ENCODE measurements at regions not wholly inside any gene's neighbourhood (a gene's known extent, or its start where the extent isn't known, plus 50 kb on each side); places are given as distances from the start of the nearest gene placed in this dataset.

- no peak overlapping the region for H3K27ac ChIP-seq (ENCODE audit: low read depth, low read length)
- WGBS (ENCODE audit: extremely low coverage, insufficient coverage, insufficient read length): no CpG with 5 or more reads among the region's 4 CpGs
Observed at GRCh38 chr4:85381968-85382367, 93.0 kb upstream of the ARHGAP24 start.

GRCh38 chr4:85391071-85391470, 83.9 kb upstream of the ARHGAP24 start:
- WGBS (ENCODE audit: extremely low coverage, insufficient coverage, insufficient read length): no CpG with 5 or more reads among the region's 1 CpG

More at GRCh38 chr4:85381968-85382367, 93.0 kb upstream of the ARHGAP24 start:
- H3K79me2 ChIP-seq (ENCODE audit: control insufficient read depth, insufficient read depth, low read length, poor library complexity): no peaks in the 10 kb centered on the region
- no peak overlapping the region for H3K4ac ChIP-seq (ENCODE audit: low read depth, low read length)
- no peak overlapping the region for H2BK5ac ChIP-seq (ENCODE audit: low read depth, low read length, poor library complexity)
- H2AK5ac ChIP-seq (ENCODE audit: low read length): no peak overlapping the region
- no peak overlapping the region for H3K23ac ChIP-seq (ENCODE audit: low read length)
- H3K9ac ChIP-seq (ENCODE audit: low read length): no peak overlapping the region
- no peaks in the 10 kb centered on the region for H3K36me3 ChIP-seq (ENCODE audit: control insufficient read depth in 1 of 2, insufficient read depth in 2 of 2, low read length in 2 of 2)
- H2BK12ac ChIP-seq (ENCODE audit: low read length): no peak overlapping the region
- no peak for DNase-seq
- H2AFZ ChIP-seq (ENCODE audit: insufficient read depth, low read length, poor library complexity): no peak overlapping the region
- H3K18ac ChIP-seq (ENCODE audit: low read length): no peak overlapping the region
- H3K4me1 ChIP-seq (ENCODE audit: control insufficient read depth in 1 of 2, insufficient read depth in 2 of 2, low read length in 2 of 2): no peaks in the 10 kb centered on the region
- no peak overlapping the region for H3K14ac ChIP-seq (ENCODE audit: low read length)
- H3K79me1 ChIP-seq (ENCODE audit: low read length): no peaks in the 10 kb centered on the region
- no peak overlapping the region for H2BK120ac ChIP-seq (ENCODE audit: insufficient read depth, low read length, poor library complexity)
- H3K27me3 ChIP-seq (ENCODE audit: insufficient read depth, low read length): no peaks in the 10 kb centered on the region
- H3K4me3 ChIP-seq (ENCODE audit: low read depth, low read length): no peak overlapping the region
- no peaks in the 10 kb centered on the region for H3K9me3 ChIP-seq (ENCODE audit: insufficient read depth, low read depth, low read length)
- no peak overlapping the region for H3K4me2 ChIP-seq (ENCODE audit: low read length)
- H4K91ac ChIP-seq (ENCODE audit: low read depth, low read length): no peak overlapping the region
- H4K12ac ChIP-seq (ENCODE audit: low read depth, low read length): no peak overlapping the region
- no peak overlapping the region for H4K8ac ChIP-seq (ENCODE audit: low read depth, low read length)

GRCh38 chr4:85391589-85392410, 83.2 kb upstream of the ARHGAP24 start:
- Histone ChIP-seq H3K27me3 (ENCODE audit: insufficient read depth, low read length) (no peaks in the 10 kb centered on the region), H3K79me1 (ENCODE audit: low read length) (no peaks in the 10 kb centered on the region), H2BK5ac (ENCODE audit: low read depth, low read length, poor library complexity) (no peak overlapping the region), H2AFZ (ENCODE audit: insufficient read depth, low read length, poor library complexity) (no peak overlapping the region), H2BK12ac (ENCODE audit: low read length) (no peak overlapping the region), H3K4ac (ENCODE audit: low read depth, low read length) (no peak overlapping the region), H4K91ac (ENCODE audit: low read depth, low read length) (no peak overlapping the region), H4K8ac (ENCODE audit: low read depth, low read length) (no peak overlapping the region), H3K23ac (ENCODE audit: low read length) (no peak overlapping the region), H3K9me3 (ENCODE audit: insufficient read depth, low read depth, low read length) (no peaks in the 10 kb centered on the region), H3K36me3 (ENCODE audit: control insufficient read depth in 1 of 2, insufficient read depth in 2 of 2, low read length in 2 of 2) (no peaks in the 10 kb centered on the region), H4K12ac (ENCODE audit: low read depth, low read length) (no peak overlapping the region), H3K4me1 (ENCODE audit: control insufficient read depth in 1 of 2, insufficient read depth in 2 of 2, low read length in 2 of 2) (no peaks in the 10 kb centered on the region), H3K9ac (ENCODE audit: low read length) (no peak overlapping the region), H3K4me2 (ENCODE audit: low read length) (no peak overlapping the region), H3K79me2 (ENCODE audit: control insufficient read depth, insufficient read depth, low read length, poor library complexity) (no peaks in the 10 kb centered on the region), H3K14ac (ENCODE audit: low read length) (no peak overlapping the region), H3K27ac (ENCODE audit: low read depth, low read length) (no peak overlapping the region), H2AK5ac (ENCODE audit: low read length) (no peak overlapping the region), H3K4me3 (ENCODE audit: low read depth, low read length) (no peak overlapping the region), H2BK120ac (ENCODE audit: insufficient read depth, low read length, poor library complexity) (no peak overlapping the region), H3K18ac (ENCODE audit: low read length) (no peak overlapping the region)
- WGBS (ENCODE audit: extremely low coverage, insufficient coverage, insufficient read length): no CpG with 5 or more reads among the region's 4 CpGs
- DNase-seq: no peak

More at GRCh38 chr4:85391071-85391470, 83.9 kb upstream of the ARHGAP24 start:
- Histone ChIP-seq H3K9me3 (ENCODE audit: insufficient read depth, low read depth, low read length) (no peaks in the 10 kb centered on the region), H3K9ac (ENCODE audit: low read length) (no peak overlapping the region), H3K4me2 (ENCODE audit: low read length) (no peak overlapping the region), H4K8ac (ENCODE audit: low read depth, low read length) (no peak overlapping the region), H3K23ac (ENCODE audit: low read length) (no peak overlapping the region), H2BK120ac (ENCODE audit: insufficient read depth, low read length, poor library complexity) (no peak overlapping the region), H3K14ac (ENCODE audit: low read length) (no peak overlapping the region), H2AK5ac (ENCODE audit: low read length) (no peak overlapping the region), H3K18ac (ENCODE audit: low read length) (no peak overlapping the region), H2AFZ (ENCODE audit: insufficient read depth, low read length, poor library complexity) (no peak overlapping the region), H3K27ac (ENCODE audit: low read depth, low read length) (no peak overlapping the region), H3K4me1 (ENCODE audit: control insufficient read depth in 1 of 2, insufficient read depth in 2 of 2, low read length in 2 of 2) (no peaks in the 10 kb centered on the region), H2BK12ac (ENCODE audit: low read length) (no peak overlapping the region), H4K91ac (ENCODE audit: low read depth, low read length) (no peak overlapping the region), H3K79me1 (ENCODE audit: low read length) (no peaks in the 10 kb centered on the region), H2BK5ac (ENCODE audit: low read depth, low read length, poor library complexity) (no peak overlapping the region), H3K4me3 (ENCODE audit: low read depth, low read length) (no peak overlapping the region), H4K12ac (ENCODE audit: low read depth, low read length) (no peak overlapping the region), H3K4ac (ENCODE audit: low read depth, low read length) (no peak overlapping the region), H3K27me3 (ENCODE audit: insufficient read depth, low read length) (no peaks in the 10 kb centered on the region), H3K36me3 (ENCODE audit: control insufficient read depth in 1 of 2, insufficient read depth in 2 of 2, low read length in 2 of 2) (no peaks in the 10 kb centered on the region), H3K79me2 (ENCODE audit: control insufficient read depth, insufficient read depth, low read length, poor library complexity) (no peaks in the 10 kb centered on the region)
- DNase-seq: no peak

GRCh38 chr4:85393201-85393600, 81.7 kb upstream of the ARHGAP24 start:
- H2BK120ac ChIP-seq (ENCODE audit: insufficient read depth, low read length, poor library complexity): no peak overlapping the region
- no peak overlapping the region for H3K9ac ChIP-seq (ENCODE audit: low read length)
- no peak overlapping the region for H2BK5ac ChIP-seq (ENCODE audit: low read depth, low read length, poor library complexity)
- no peaks in the 10 kb centered on the region for H3K27me3 ChIP-seq (ENCODE audit: insufficient read depth, low read length)
- H3K4me1 ChIP-seq (ENCODE audit: control insufficient read depth in 1 of 2, insufficient read depth in 2 of 2, low read length in 2 of 2): no peaks in the 10 kb centered on the region
- no peak overlapping the region for H3K4me3 ChIP-seq (ENCODE audit: low read depth, low read length)
- no peak overlapping the region for H3K27ac ChIP-seq (ENCODE audit: low read depth, low read length)
- H4K8ac ChIP-seq (ENCODE audit: low read depth, low read length): no peak overlapping the region
- no peaks in the 10 kb centered on the region for H3K9me3 ChIP-seq (ENCODE audit: insufficient read depth, low read depth, low read length)
- DNase-seq: no peak
- no peak overlapping the region for H3K23ac ChIP-seq (ENCODE audit: low read length)
- H4K12ac ChIP-seq (ENCODE audit: low read depth, low read length): no peak overlapping the region
- no peak overlapping the region for H3K14ac ChIP-seq (ENCODE audit: low read length)
- H3K79me2 ChIP-seq (ENCODE audit: control insufficient read depth, insufficient read depth, low read length, poor library complexity): no peaks in the 10 kb centered on the region
- H3K4me2 ChIP-seq (ENCODE audit: low read length): no peak overlapping the region
- H2AK5ac ChIP-seq (ENCODE audit: low read length): no peak overlapping the region
- no peaks in the 10 kb centered on the region for H3K36me3 ChIP-seq (ENCODE audit: control insufficient read depth in 1 of 2, insufficient read depth in 2 of 2, low read length in 2 of 2)
- no peak overlapping the region for H2BK12ac ChIP-seq (ENCODE audit: low read length)
- H2AFZ ChIP-seq (ENCODE audit: insufficient read depth, low read length, poor library complexity): no peak overlapping the region
- H4K91ac ChIP-seq (ENCODE audit: low read depth, low read length): no peak overlapping the region
- H3K18ac ChIP-seq (ENCODE audit: low read length): no peak overlapping the region
- no peak overlapping the region for H3K4ac ChIP-seq (ENCODE audit: low read depth, low read length)
- no CpG with 5 or more reads among the region's 3 CpGs for WGBS (ENCODE audit: extremely low coverage, insufficient coverage, insufficient read length)
- H3K79me1 ChIP-seq (ENCODE audit: low read length): no peaks in the 10 kb centered on the region

All from trophoblast cell (in vitro differentiated cells and primary cell).